GM12875 (cell line): ENCODE measurements at regions not wholly inside any gene's neighbourhood (a gene's known extent, or its start where the extent isn't known, plus 50 kb on each side); places are given as distances from the start of the nearest gene placed in this dataset.

Source experiments
- H3K4me3 ChIP-seq: one replicate; pipeline ENCODE4 v1.5.1; 2011; ENCODE audit warnings: low read depth, low read length, control low read depth
- TF ChIP-seq, protein P1 (sequence below): IDR thresholded peaks from 2 replicates; pipeline ENCODE4 v1.5.1; 2011; ENCODE audit warnings: low read depth, mild to moderate bottlenecking, control low read depth, inconsistent platforms, low read length, moderate library complexity, borderline replicate concordance; ENCODE audit not compliant: insufficient read depth

DNA sequence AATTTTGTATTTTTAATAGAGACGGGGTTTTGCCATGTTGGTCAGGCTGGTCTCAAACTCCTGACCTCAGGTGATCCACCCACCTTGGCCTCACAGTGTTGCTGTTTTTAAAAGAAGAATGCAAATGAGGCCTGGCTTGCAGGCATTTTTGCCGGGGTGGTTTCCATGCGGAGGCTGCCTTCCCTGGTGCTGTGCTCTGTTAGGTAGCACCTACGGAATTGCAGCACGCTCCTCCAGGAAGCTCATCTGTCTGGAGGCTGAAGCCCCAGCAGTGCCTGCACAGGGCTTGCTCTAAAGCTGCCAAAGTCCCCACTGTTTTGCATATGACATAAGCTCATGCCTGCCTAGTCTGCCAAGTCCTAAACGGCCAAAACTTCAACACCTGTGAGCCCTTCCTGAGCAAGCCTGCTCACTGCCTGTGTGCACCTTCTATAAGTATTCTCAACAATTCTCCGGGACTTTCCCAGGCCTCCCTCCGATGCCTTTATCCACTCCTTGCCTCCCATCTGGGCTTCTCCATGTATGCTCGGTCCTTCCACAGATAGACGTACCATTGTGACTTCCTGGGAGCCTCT is 551.3 kb upstream of the RAB6C start:
- H3K4me3 ChIP-seq: no peak overlapping the region
- TF ChIP-seq, protein P1, sequence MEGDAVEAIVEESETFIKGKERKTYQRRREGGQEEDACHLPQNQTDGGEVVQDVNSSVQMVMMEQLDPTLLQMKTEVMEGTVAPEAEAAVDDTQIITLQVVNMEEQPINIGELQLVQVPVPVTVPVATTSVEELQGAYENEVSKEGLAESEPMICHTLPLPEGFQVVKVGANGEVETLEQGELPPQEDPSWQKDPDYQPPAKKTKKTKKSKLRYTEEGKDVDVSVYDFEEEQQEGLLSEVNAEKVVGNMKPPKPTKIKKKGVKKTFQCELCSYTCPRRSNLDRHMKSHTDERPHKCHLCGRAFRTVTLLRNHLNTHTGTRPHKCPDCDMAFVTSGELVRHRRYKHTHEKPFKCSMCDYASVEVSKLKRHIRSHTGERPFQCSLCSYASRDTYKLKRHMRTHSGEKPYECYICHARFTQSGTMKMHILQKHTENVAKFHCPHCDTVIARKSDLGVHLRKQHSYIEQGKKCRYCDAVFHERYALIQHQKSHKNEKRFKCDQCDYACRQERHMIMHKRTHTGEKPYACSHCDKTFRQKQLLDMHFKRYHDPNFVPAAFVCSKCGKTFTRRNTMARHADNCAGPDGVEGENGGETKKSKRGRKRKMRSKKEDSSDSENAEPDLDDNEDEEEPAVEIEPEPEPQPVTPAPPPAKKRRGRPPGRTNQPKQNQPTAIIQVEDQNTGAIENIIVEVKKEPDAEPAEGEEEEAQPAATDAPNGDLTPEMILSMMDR: no peak

DNA sequence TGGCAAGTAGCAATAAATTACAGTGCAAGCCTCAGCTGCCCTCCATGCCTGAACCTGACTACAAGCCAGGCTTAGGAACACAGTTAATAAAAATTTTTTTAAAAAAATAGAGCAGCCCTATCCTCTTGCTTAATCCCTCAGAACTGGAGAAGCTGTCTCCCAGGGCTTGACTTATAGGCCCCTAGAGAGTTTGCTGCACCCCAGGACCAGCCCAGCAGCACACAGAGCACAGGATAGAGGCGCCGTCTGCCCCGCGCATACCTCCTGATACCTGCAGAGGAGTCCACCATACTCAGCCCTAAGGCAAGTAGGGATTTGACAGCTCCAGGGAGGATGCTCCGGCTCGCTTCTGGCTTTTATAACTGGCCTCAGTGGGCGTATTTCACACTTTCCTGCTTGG is 548.6 kb upstream of the RAB6C start:
- TF ChIP-seq, protein P1: no peak

DNA sequence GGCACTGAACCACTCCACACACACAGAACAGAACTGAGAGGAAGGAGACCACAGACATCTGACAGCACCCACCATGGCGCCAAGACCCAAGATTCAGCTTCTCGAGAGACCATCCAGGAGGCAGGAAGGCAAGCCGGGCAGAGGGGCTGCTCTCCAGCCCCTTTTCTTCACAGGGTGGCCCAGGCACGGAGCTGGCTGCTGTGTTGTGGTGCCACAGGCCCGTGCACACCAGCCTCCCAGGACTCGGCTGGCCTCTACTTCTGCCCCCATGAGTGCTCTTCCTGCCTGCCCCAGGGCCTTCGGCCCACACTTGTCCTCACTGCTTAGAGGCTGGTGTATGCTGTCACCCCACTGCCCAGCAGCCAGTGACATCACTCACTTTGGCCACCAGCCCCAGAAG is 547.6 kb upstream of the RAB6C start:
- TF ChIP-seq, protein P1: no peak

More for the DNA sequence above, 548.6 kb upstream of the RAB6C start:
- no peak overlapping the region for H3K4me3 ChIP-seq

DNA sequence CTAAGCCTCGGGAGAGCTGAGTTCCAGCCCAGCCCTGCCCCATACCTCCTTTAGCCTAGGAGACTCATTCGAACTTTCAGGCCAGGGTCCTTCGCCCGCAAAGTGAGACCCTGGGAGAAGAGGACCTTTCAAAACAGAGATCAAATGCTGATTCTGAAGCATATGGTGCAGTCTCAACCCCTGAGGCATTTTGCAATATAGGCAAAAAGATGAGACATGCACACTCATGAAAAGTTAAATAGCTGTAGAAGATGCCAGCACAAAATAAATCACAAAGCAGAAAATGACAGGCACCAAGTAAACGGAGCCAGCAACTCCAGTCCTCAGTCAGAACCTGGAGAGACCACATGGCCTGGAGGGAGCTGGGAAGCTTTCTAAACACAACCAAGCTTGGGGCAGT is 542.7 kb upstream of the RAB6C start:
- TF ChIP-seq, protein P1: no peak
- H3K4me3 ChIP-seq: no peak overlapping the region

More for the DNA sequence above, 547.6 kb upstream of the RAB6C start:
- no peak overlapping the region for H3K4me3 ChIP-seq

DNA sequence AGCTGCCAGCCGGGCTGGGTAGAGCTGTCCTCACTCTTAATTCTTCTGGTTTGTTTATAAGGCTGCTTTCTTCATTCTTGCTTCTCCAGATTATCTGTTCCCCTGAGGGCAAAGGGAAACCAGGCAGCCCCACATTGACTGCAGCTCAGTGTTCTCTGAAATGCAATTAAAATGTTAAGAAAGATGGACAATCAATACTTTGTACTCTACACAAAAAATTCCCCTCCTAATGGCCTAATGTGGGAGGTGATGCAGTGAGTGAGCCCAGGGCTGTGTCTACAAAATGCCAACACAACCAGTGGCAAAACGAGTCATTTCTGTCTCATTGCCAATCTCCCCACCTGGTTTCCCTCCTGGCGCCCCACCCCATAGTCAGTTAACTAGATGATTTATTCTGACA is 541.7 kb upstream of the RAB6C start:
- H3K4me3 ChIP-seq: no peak overlapping the region
- TF ChIP-seq, protein P1: no peak

DNA sequence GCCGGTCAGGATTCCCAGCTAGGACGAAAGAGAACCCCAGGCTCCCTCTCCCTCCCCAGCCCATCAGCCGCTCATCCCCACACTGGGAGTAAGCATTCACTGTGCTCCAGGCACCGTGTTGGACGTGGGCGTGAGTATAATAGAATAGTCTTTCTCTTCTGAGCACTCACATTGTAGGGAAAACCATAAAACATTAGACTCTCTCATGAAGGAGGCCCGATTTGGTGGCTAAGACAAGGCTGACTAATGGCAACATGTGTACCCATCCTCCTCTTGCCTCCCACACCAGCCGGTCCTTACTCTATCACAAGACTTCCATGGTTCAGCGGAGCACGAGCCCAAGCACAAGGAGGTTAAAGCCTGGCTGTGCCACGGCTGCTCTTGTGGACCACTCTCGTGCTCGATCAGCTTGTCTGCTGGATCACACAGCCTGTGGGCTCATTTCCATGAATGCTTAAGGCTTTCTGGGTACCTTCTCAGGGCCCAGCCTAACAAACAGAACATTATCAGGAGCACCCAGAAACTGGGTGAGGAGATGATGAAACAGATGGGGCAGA is 540.9 kb upstream of the RAB6C start:
- TF ChIP-seq, protein P1: no peak

More for the DNA sequence above, 540.9 kb upstream of the RAB6C start:
- H3K4me3 ChIP-seq: no peak overlapping the region
